Renal cortex interstitium (tissue), 11 donors: ENCODE measurements at regions not wholly inside any gene's neighbourhood (a gene's known extent, or its start where the extent isn't known, plus 50 kb on each side); places are given as distances from the start of the nearest gene placed in this dataset.

Experiments
- DNase-seq, 11 donors: peaks; one replicate each; pipeline ENCODE4 v3.0.0-alpha.2; 2013; ENCODE audit warnings: low read depth in 9 of 11, low spot score in 4 of 11; ENCODE audit errors: extremely low read depth in 1 of 11

GRCh38 chr10:14468023-14468441, 137.3 kb upstream of the FRMD4A start:
- peak in 6 of 11 donors; percentile 17 to 35 (median 28) for DNase-seq

DNA sequence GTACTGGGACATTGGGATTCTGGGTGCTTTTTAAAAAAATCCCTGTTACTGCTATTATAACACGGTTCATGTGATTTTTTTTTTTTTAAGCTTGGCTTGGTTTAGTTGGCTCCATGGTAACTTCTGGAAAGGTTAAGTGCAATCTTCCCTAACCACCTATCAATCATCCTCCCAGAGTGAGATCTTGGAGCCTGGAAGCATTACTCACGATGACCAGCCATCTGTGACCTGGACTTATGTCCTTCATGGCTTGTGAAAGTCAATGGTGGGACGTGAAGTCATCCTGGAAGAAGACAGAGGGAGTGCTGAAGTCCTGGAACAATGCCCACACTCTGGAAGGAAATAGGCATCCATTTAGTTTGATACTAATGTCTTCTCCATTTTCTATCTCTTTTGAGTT, 135.5 kb upstream of the FRMD4A start:
- DNase-seq, result peak in 4 of 11 donors; percentile 18 to 49 (median 28)

- no peak for DNase-seq
Measured at GRCh38 chr10:14460447-14460846, 129.7 kb upstream of the FRMD4A start.

GRCh38 chr10:14459665-14460064, 128.9 kb upstream of the FRMD4A start:
- DNase-seq, result no peak

- DNase-seq, result no peak
Measured at GRCh38 chr10:14456870-14457266, 126.1 kb upstream of the FRMD4A start.

GRCh38 chr10:14456218-14456869, 125.6 kb upstream of the FRMD4A start:
- no peak for DNase-seq

- no peak for DNase-seq
Measured at GRCh38 chr10:14454629-14455028, 123.9 kb upstream of the FRMD4A start.

DNA sequence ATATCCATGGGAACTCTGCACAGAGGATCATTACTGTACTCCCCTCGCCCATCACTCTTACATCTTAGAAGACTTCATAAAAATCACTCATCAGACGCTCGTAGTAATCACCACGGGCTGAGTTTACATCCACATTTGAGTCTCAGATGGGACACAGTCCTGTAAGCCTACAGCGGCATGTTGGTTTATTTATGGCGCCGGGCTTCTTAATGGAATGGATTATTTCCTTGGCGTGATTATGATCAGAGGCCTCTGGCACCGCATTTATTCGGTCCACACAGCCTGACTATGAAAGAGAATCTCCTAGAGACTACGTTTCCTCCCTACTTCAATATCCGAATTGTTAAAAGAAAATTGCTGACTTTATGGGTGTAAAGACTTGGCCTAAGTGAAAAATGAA, 123.5 kb upstream of the FRMD4A start:
- no peak for DNase-seq

- no peak for DNase-seq
Measured at GRCh38 chr10:14453593-14453992, 122.9 kb upstream of the FRMD4A start.

- DNase-seq, result no peak
Measured at GRCh38 chr10:14451341-14451740, 120.6 kb upstream of the FRMD4A start.

DNA sequence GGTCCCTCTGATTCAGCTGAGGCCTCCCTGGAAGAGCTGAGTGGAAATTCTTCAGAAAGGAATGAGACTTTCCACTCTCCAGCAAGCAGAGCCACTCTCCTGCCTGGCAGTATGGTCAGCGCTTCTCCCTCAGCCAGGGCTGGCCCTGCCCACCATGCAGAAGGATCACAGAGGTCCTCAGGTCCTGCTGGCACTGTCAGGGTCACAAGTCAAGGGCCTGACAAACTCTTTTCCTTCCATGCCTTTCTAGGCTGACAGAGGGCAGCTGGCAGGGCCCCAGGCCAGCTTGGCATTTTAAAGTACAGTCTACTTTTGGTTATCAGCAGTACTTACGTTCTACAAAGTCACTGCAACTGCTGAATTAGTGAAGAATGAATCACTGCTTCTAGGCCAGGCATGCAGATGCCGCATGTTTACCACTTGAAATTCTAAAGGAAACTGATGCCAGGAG, 119.3 kb upstream of the FRMD4A start:
- no peak for DNase-seq

GRCh38 chr10:14449293-14449815, 118.6 kb upstream of the FRMD4A start:
- DNase-seq, result no peak

DNA sequence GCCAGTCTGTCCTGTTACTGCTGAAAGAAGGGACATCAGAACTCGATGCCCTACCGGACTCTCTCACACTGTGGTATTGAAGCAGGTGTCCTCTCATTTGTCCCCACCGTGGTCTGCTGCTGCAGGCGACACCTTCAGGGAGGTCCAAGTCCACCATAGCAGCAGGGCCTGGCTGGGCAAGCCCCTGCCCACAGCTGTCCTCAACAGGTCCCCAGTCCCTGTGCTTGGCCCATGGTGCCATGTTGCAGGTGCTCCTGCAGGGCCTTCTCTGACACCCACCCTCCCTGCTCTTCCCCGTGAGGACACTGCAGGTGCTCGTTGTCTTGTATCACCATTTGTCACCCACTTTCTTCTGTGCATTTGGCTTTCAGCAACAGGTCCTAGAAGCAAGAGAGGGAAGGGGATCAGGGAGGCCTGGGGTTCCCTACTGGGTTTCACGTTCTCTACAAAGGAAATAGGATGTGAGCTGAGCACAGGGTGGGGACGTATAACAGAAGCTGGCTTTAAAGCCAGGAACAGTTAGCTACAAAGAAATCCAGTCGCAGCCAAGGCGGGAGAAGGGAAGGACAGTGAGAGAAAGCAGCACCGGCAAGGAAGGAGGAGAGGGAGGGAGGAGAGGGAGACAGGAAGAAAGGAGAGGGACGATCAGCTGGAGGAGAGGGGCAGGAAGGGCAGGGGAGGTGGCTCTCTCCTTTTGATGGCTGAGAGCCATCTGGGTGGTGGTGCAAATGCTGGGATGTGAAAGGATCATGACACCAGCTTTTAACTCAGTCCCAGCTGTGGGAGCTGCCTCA, 117.7 kb upstream of the FRMD4A start:
- no peak for DNase-seq

DNA sequence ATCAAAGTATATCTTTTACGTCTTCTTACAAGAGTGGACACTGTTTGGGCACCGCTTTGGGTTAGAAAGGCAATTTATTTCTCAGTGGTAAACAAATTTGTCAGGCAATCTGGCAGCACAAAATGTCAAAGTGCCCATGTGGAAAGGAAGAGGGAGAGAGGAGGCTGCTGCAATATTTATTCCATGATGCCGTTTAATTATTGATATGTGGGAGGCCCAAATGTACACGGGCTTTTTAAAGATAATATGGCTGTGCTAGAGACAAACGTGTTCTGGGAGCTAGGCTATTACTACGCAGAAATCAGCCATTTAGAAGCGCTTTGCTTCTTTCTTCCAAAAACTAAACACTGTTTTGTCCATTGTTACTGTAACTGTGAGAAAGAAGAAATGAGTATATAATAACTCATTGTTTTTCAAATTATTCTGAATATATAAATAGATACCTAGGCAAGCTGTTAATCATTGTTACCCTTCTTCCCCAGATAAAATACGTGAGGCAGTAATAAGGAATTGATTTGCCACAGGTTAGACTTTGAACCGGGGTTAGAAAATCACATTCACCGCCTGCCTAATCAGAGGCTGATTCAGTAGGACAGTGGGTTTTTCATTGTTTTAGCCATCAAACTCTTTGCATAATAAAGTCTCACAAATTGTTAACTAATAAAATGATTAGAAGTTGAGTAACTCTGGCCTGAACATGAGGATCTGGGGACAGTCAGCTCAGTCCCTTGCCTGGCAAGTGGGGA, 116.5 kb upstream of the FRMD4A start:
- DNase-seq, result no peak

GRCh38 chr10:14439451-14440259, 108.9 kb upstream of the FRMD4A start:
- DNase-seq, result peak in 1 of 11 donors; percentile 12

- DNase-seq, result no peak
Measured at GRCh38 chr10:14438576-14438975, 107.9 kb upstream of the FRMD4A start.

DNA sequence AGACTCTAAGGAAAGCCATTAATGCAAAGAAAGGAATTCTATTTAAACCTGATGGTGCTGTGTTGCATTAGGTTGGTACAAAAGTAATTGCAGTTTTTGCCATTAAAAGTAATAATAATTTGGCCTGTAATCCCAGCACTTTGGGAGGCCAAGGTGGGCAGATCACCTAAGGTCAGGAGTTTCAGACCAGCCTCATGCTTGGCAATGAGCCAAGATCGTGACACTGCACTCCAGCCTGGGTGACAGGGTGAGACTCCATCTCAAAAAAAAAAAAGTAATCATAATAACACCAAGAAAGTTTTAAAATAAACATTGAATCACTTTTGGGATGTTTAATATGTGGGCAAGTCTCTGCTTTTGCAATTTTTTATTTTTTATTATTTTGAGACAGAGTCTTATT, 107.3 kb upstream of the FRMD4A start:
- DNase-seq, result no peak

DNA sequence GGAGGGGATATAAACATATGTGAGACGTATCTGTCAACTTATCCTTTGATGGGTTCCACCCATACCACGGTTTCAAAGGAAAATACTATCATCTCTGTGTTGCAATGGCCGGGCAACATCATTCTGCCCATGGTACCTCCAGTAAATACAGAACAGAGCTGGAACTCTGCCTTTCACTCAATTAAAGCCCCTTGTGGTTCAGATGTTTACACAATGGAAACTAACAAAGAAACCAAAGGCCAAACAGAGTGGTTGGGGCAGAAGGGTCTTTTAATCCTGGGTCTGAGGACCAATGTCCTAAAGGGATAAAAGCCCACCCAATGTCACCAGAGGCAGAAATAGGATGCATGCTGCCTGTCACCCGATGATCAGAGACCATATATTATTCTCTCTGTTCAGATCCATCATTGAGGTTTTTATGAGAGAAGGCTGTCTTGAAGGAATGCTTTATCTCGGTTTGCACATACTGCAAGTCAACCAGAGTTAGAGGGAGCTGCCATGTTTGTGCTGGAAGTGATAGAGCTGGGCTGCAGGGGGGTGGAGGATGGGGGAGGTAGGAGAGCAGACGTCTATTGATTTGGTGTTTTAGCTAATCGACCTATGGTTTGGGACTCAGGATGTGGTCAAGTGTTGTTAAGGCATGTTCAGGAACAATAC, 105.4 kb upstream of the FRMD4A start:
- DNase-seq, result no peak
